Karpas-422 (cell line): ENCODE measurements at regions not wholly inside any gene's neighbourhood (a gene's known extent, or its start where the extent isn't known, plus 50 kb on each side); places are given as distances from the start of the nearest gene placed in this dataset.
"Not testable (repeated sequence)": the region's sequence is repeated elsewhere in the genome, so short reads cannot be mapped to it uniquely, and the experiment has no call there.

Experiments used
- DNase-seq: peaks from one replicate; pipeline ENCODE4 v3.0.0-alpha.2; 2015
- H2AFZ ChIP-seq: fragments of 200-600 bp; sonication (generic); 2 replicates; pipeline ENCODE4 v1.6.1; 2014; ENCODE audit warnings: antibody characterized with exemption, low read length, mixed read lengths
- H3K27ac ChIP-seq: fragments of 200-600 bp; sonication (generic); 2 replicates; pipeline ENCODE4 v1.5.1; 2014; ENCODE audit warnings: mild to moderate bottlenecking, low read length, moderate library complexity
- H3K27me3 ChIP-seq: fragments of 200-600 bp; sonication (generic); 2 replicates; pipeline ENCODE4 v1.6.1; 2014; ENCODE audit warnings: low read length, mixed read lengths
- H3K36me3 ChIP-seq: fragments of 200-600 bp; sonication (generic); 2 replicates; pipeline ENCODE4 v1.6.1; 2014; ENCODE audit warnings: low read length, mixed read lengths; ENCODE audit not compliant: insufficient read depth
- H3K4me1 ChIP-seq: fragments of 200-600 bp; sonication (generic); 2 replicates; pipeline ENCODE4 v1.6.1; 2014; ENCODE audit warnings: mild to moderate bottlenecking, low read length, mixed read lengths
- H3K4me2 ChIP-seq: fragments of 200-600 bp; sonication (generic); 2 replicates; pipeline ENCODE4 v1.6.1; 2014; ENCODE audit warnings: low read length, low read depth, mild to moderate bottlenecking; ENCODE audit not compliant: poor library complexity, severe bottlenecking
- H3K4me3 ChIP-seq: fragments of 200-600 bp; sonication (generic); 2 replicates; pipeline ENCODE4 v1.5.1; 2014; ENCODE audit warnings: mild to moderate bottlenecking, antibody characterized with exemption, low read length, mixed read lengths
- H3K79me2 ChIP-seq: fragments of 200-600 bp; sonication (generic); 2 replicates; pipeline ENCODE4 v1.6.1; 2014; ENCODE audit warnings: mild to moderate bottlenecking, low read length, mixed read lengths
- H3K9ac ChIP-seq: fragments of 200-600 bp; sonication (generic); 2 replicates; pipeline ENCODE4 v1.6.0; 2014; ENCODE audit warnings: low read length
- H3K9me2 ChIP-seq: fragments of 200-600 bp; sonication (generic), shearing (Covaris generic); replicated peaks from 2 replicates; pipeline ENCODE4 v1.6.0; 2014; ENCODE audit warnings: mild to moderate bottlenecking, low read length, moderate library complexity; ENCODE audit not compliant: insufficient read depth
- H3K9me3 ChIP-seq: fragments of 300-700, 200-600 bp; sonication (generic); 2 replicates; pipeline ENCODE4 v1.6.1; 2014; ENCODE audit warnings: low read length, mixed read lengths
- H4K20me1 ChIP-seq: fragments of 200-600 bp; sonication (generic); 2 replicates; pipeline ENCODE4 v1.6.1; 2014; ENCODE audit warnings: mild to moderate bottlenecking, antibody characterized with exemption, low read length, low read depth; ENCODE audit not compliant: insufficient read depth

GRCh38 chr7:32658034-32658433 is 162.7 kb downstream of the AVL9 start:
- H3K9ac ChIP-seq = no peak overlapping the region
- H3K27ac ChIP-seq = no peak overlapping the region
- H3K9me3 ChIP-seq = no peaks in the 10 kb centered on the region
- H4K20me1 ChIP-seq = no peaks in the 10 kb centered on the region
- no peak overlapping the region for H3K4me2 ChIP-seq
- H3K27me3 ChIP-seq = no peaks in the 10 kb centered on the region
- no peaks in the 10 kb centered on the region for H3K4me1 ChIP-seq
- H2AFZ ChIP-seq = no peak overlapping the region
- no peaks in the 10 kb centered on the region for H3K9me2 ChIP-seq
- no peak for DNase-seq
- no peak overlapping the region for H3K4me3 ChIP-seq
- no peaks in the 10 kb centered on the region for H3K36me3 ChIP-seq
- H3K79me2 ChIP-seq = no peaks in the 10 kb centered on the region

GRCh38 chr7:32654549-32654948 is 159.3 kb downstream of the AVL9 start:
- not testable (repeated sequence) for H3K36me3 ChIP-seq, H3K79me2 ChIP-seq, H2AFZ ChIP-seq, H3K9me2 ChIP-seq, H3K4me3 ChIP-seq, DNase-seq, H3K4me2 ChIP-seq, H3K9ac ChIP-seq, H3K27ac ChIP-seq, H3K27me3 ChIP-seq, H3K9me3 ChIP-seq, H3K4me1 ChIP-seq, H4K20me1 ChIP-seq

DNA sequence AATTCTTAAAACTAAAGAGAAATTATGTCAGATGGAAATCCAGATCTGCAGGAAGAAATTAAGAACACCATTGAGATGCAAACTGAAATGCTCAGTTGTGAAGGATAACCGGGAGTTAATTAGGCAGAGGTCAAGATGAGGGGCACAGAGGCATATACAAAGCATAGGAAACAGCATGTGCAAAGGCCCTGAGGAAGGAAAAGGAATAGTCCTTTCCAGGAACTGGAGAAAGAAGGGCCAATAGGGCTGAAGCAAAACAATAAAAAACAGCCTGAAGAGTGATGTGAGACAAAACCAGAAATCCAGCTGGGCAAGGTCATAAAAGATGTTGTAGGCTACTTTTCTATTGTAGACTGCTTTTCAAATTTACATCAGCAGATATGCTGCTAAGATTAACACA is 155.1 kb downstream of the AVL9 start:
- H2AFZ ChIP-seq, H3K9me2 ChIP-seq, H3K4me1 ChIP-seq, H3K36me3 ChIP-seq, H3K4me2 ChIP-seq, H4K20me1 ChIP-seq, H3K9ac ChIP-seq, H3K27me3 ChIP-seq, DNase-seq, H3K27ac ChIP-seq, H3K4me3 ChIP-seq, H3K79me2 ChIP-seq, H3K9me3 ChIP-seq: not testable (repeated sequence)

GRCh38 chr7:32648408-32649156 is 153.3 kb downstream of the AVL9 start:
- Histone ChIP-seq H4K20me1 (no peaks in the 10 kb centered on the region), H3K27me3 (no peaks in the 10 kb centered on the region), H3K4me3 (no peak overlapping the region), H3K9ac (no peak overlapping the region), H3K36me3 (no peaks in the 10 kb centered on the region), H2AFZ (no peak overlapping the region), H3K9me2 (no peaks in the 10 kb centered on the region), H3K27ac (no peak overlapping the region), H3K4me2 (no peak overlapping the region), H3K9me3 (no peaks in the 10 kb centered on the region), H3K79me2 (no peaks in the 10 kb centered on the region), H3K4me1 (no peaks in the 10 kb centered on the region)
- DNase-seq = no peak

GRCh38 chr7:32645255-32645654 is 150.0 kb downstream of the AVL9 start:
- H3K4me2 ChIP-seq, H3K36me3 ChIP-seq, H3K27me3 ChIP-seq, H3K9me3 ChIP-seq, H3K9me2 ChIP-seq, H3K79me2 ChIP-seq, H3K9ac ChIP-seq, H3K27ac ChIP-seq, H4K20me1 ChIP-seq, H3K4me3 ChIP-seq, H3K4me1 ChIP-seq, DNase-seq, H2AFZ ChIP-seq: not testable (repeated sequence)

DNA sequence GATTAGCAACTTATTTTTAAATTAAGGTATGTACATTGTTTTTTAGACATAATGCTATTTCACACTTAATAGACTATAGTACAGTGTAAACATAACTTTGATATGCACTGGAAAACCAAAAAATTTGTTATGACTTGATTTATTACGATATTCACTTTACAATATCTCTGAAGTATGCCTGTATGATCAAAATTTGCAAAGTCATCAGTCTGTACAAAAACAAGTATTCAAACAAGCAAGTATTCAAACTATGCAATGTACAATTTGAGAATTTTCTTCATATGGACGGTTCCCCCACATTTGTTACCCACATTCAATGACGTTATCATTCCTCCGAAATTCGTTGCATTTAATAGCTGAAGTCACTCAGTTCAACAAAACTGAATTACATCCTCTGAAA is 147.9 kb downstream of the AVL9 start:
- H3K9me3 ChIP-seq = no peaks in the 10 kb centered on the region
- no peaks in the 10 kb centered on the region for H4K20me1 ChIP-seq
- H3K9me2 ChIP-seq = no peaks in the 10 kb centered on the region
- no peaks in the 10 kb centered on the region for H3K36me3 ChIP-seq
- no peaks in the 10 kb centered on the region for H3K79me2 ChIP-seq
- no peak overlapping the region for H3K27ac ChIP-seq
- H3K4me2 ChIP-seq = no peak overlapping the region
- peaks cover 6% of the 10 kb centered on the region for H3K4me1 ChIP-seq
- no peaks in the 10 kb centered on the region for H3K27me3 ChIP-seq
- no peak overlapping the region for H3K4me3 ChIP-seq
- no peak for DNase-seq
- no peak overlapping the region for H3K9ac ChIP-seq
- H2AFZ ChIP-seq = no peak overlapping the region

DNA sequence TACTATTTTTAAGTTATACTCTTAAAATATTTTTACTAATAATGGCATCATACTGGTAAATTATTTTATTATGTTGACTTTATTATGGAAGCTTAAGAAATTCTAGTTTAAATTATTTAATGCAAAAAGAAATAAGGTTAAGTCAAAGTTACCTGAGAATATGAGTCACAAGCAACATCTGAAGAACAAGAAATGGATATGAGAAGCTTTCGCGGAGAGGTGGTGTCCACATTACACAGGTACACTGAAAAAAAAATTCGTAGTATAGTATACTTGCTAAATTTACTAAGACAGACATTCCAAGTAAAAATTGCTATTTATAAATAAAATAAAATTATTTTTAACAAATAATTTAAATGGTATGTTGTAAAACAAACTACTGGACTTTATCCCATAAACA is 143.8 kb downstream of the AVL9 start:
- DNase-seq = no peak
- Histone ChIP-seq H3K9me2 (no peaks in the 10 kb centered on the region), H3K4me2 (no peak overlapping the region), H3K79me2 (no peaks in the 10 kb centered on the region), H2AFZ (no peak overlapping the region), H3K27ac (no peak overlapping the region), H3K9me3 (no peaks in the 10 kb centered on the region), H3K4me1 (peaks cover 6% of the 10 kb centered on the region), H3K9ac (no peak overlapping the region), H3K36me3 (no peaks in the 10 kb centered on the region), H4K20me1 (no peaks in the 10 kb centered on the region), H3K27me3 (no peaks in the 10 kb centered on the region), H3K4me3 (no peak overlapping the region)

DNA sequence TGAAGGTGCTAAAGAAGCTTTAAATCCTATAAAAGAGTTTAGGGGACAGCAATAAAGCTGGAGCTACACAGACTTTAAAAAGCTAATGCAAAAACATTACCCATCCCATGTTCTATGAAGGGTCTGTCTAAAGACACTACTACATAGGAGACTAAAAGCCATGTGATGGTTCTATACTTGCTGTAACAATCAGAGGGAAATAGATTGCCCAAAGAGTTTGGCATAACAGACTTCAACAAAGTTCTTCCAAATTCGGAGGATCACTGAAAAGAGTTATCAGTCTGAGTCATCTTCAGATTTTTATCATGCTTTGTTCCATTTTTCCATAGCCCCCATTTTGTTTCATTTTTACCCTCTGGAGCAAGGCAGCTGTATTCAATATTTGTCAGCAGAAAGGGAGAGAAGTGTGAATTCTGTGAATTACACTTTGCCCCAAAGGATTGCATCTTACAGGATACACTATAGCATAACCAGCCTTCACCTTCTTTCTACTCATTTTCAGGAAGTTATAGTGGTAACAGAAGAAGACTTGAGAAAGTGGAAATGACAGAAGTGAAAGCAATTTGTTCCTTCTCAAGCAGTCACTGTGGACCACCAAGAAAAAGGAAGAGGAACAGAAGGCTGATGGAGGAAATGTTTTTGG is 143.3 kb downstream of the AVL9 start:
- H3K27ac ChIP-seq, H3K4me3 ChIP-seq, H2AFZ ChIP-seq, H3K4me1 ChIP-seq, H3K36me3 ChIP-seq, H3K79me2 ChIP-seq, H3K9ac ChIP-seq, H3K4me2 ChIP-seq, H4K20me1 ChIP-seq, H3K9me3 ChIP-seq, H3K27me3 ChIP-seq, H3K9me2 ChIP-seq: not testable (repeated sequence)
- peak; percentile 56 for DNase-seq
